IMR-90 (cell line): ENCODE measurements at regions not wholly inside any gene's neighbourhood (a gene's known extent, or its start where the extent isn't known, plus 50 kb on each side); places are given as distances from the start of the nearest gene placed in this dataset.

ENCODE experiments used
- ATAC-seq: fragments of 200-7000 bp; cut with Tn5 transposase; 2 replicates; pipeline ENCODE4 v1.9.1; 2020; ENCODE audit warnings: low read depth, mild to moderate bottlenecking, moderate library complexity
- BruUV-seq: library from RNA; stranded (reverse); fragments of 400-500 nt; replicated peaks from 2 replicates; lab custom pipeline; 2021; lab: Mats Ljungman, UMichigan
- CTCF ChIA-PET: fragments of 300-600 bp; formaldehyde crosslinking; extraction: SDS; loops from one replicate; lab custom pipeline; 2021; ENCODE audit warnings: antibody characterized with exemption; lab: Yijun Ruan, JAX
- POLR2A ChIA-PET: fragments of 300-600 bp; sonication (Branson Sonifier 250); formaldehyde crosslinking; loops from one replicate; lab custom pipeline; 2022; ENCODE audit warnings: antibody characterized with exemption; ENCODE audit not compliant: unreplicated experiment; lab: Charles Lee
- DNase-seq: peaks from one replicate; pipeline ENCODE4 v3.0.0; 2013
- H2AFZ ChIP-seq: replicated peaks from 2 replicates; pipeline ENCODE3; 2013; ENCODE audit warnings: low read length, mild to moderate bottlenecking; ENCODE audit not compliant: poor library complexity
- H2AK5ac ChIP-seq: 2 replicates; pipeline ENCODE4 v1.6.1; 2013; ENCODE audit warnings: low read depth, low read length, inconsistent platforms
- H2AK9ac ChIP-seq: replicated peaks from 2 replicates; pipeline ENCODE3; 2013; ENCODE audit warnings: mild to moderate bottlenecking, low read depth, low read length, moderate library complexity; ENCODE audit not compliant: poor library complexity
- H2BK120ac ChIP-seq: 2 replicates; pipeline ENCODE4 v1.6.1; 2013; ENCODE audit warnings: low read depth, low read length, inconsistent platforms
- H2BK15ac ChIP-seq: 3 replicates; pipeline ENCODE4 v1.6.1; 2013; ENCODE audit warnings: low read depth, low read length, inconsistent platforms
- H2BK20ac ChIP-seq: 2 replicates; pipeline ENCODE4 v1.6.1; 2013; ENCODE audit warnings: low read depth, mild to moderate bottlenecking, inconsistent platforms, low read length, moderate library complexity
- H2BK5ac ChIP-seq: 2 replicates; pipeline ENCODE4 v1.6.1; 2013; ENCODE audit warnings: mild to moderate bottlenecking, low read depth, low read length, inconsistent platforms; ENCODE audit not compliant: poor library complexity, severe bottlenecking
- H3K14ac ChIP-seq: replicated peaks from 2 replicates; pipeline ENCODE4 v1.6.1; 2013; ENCODE audit warnings: low read depth, low read length, inconsistent platforms
- H3K18ac ChIP-seq: 2 replicates; pipeline ENCODE4 v1.6.1; 2013; ENCODE audit warnings: low read depth, low read length, control low read depth
- H3K23ac ChIP-seq: 2 replicates; pipeline ENCODE4 v1.6.1; 2013; ENCODE audit warnings: low read depth, low read length, inconsistent platforms
- H3K27ac ChIP-seq: 2 replicates; pipeline ENCODE4 v1.5.1; 2013; ENCODE audit warnings: mild to moderate bottlenecking, control low read depth, low read length; ENCODE audit not compliant: insufficient read depth
- H3K27me3 ChIP-seq: 2 replicates; pipeline ENCODE4 v1.6.1; 2013; ENCODE audit warnings: low read length; ENCODE audit not compliant: control insufficient read depth, insufficient read depth
- H3K36me3 ChIP-seq: 2 replicates; pipeline ENCODE4 v1.6.1; 2013; ENCODE audit warnings: low read length, mixed read lengths; ENCODE audit not compliant: control insufficient read depth, insufficient read depth
- H3K4ac ChIP-seq: 2 replicates; pipeline ENCODE4 v1.6.1; 2013; ENCODE audit warnings: low read depth, low read length, inconsistent platforms
- H3K4me1 ChIP-seq: 2 replicates; pipeline ENCODE4 v1.6.1; 2013; ENCODE audit warnings: low read length, mixed read lengths; ENCODE audit not compliant: control insufficient read depth, insufficient read depth
- H3K4me2 ChIP-seq: 2 replicates; pipeline ENCODE4 v1.6.1; 2013; ENCODE audit warnings: low read depth, mild to moderate bottlenecking, control low read depth, low read length, moderate library complexity
- H3K4me3 ChIP-seq: 2 replicates; pipeline ENCODE4 v1.5.1; 2013; ENCODE audit warnings: low read depth, mild to moderate bottlenecking, control low read depth, low read length, moderate library complexity; ENCODE audit not compliant: insufficient read depth
- H3K56ac ChIP-seq: 2 replicates; pipeline ENCODE4 v1.6.1; 2013; ENCODE audit warnings: low read length, inconsistent platforms; ENCODE audit not compliant: insufficient read depth; ENCODE audit errors: extremely low read depth
- H3K79me1 ChIP-seq, 2 experiments: 2 replicates each; pipeline ENCODE4 v1.6.1; 2013; ENCODE audit warnings: low read length in 2 of 2, inconsistent platforms in 1 of 2, low read depth in 1 of 2
- H3K9ac ChIP-seq: 2 replicates; pipeline ENCODE4 v1.6.1; 2013; ENCODE audit warnings: low read depth, low read length, control low read depth
- H3K9me1 ChIP-seq: 2 replicates; pipeline ENCODE4 v1.6.1; 2013; ENCODE audit warnings: low read length, inconsistent platforms; ENCODE audit not compliant: insufficient read depth
- H3K9me3 ChIP-seq: 2 replicates; pipeline ENCODE4 v1.6.1; 2013; ENCODE audit warnings: low read length; ENCODE audit not compliant: control insufficient read depth, insufficient read depth
- H4K20me1 ChIP-seq: 2 replicates; pipeline ENCODE4 v1.6.1; 2013; ENCODE audit warnings: low read length, inconsistent platforms; ENCODE audit not compliant: insufficient read depth
- H4K5ac ChIP-seq: 2 replicates; pipeline ENCODE4 v1.6.1; 2013; ENCODE audit warnings: mild to moderate bottlenecking, low read depth, low read length, control low read depth
- H4K8ac ChIP-seq, 2 experiments: 2 replicates each; pipeline ENCODE4 v1.6.1; 2013; ENCODE audit warnings: low read depth in 2 of 2, low read length in 2 of 2, control low read depth in 1 of 2, inconsistent platforms in 1 of 2
- H4K91ac ChIP-seq: 2 replicates; pipeline ENCODE4 v1.6.1; 2013; ENCODE audit warnings: low read depth, low read length, inconsistent platforms; ENCODE audit not compliant: insufficient read depth
- CEBPB ChIP-seq: IDR thresholded peaks from 2 replicates; pipeline ENCODE4 v1.6.1; 2012; ENCODE audit warnings: low read depth, low read length, improper control_type of control experiment
- USF2 ChIP-seq: fragments of 150-350 bp; IDR thresholded peaks from 2 replicates; pipeline ENCODE4 v1.6.1; 2017; ENCODE audit warnings: mild to moderate bottlenecking, antibody characterized with exemption, low read length, low read depth
- WGBS, 2 experiments: methylation state at CpG; one replicate each; pipeline versions ENCODE4 v1.1.5 to v1.1.7; 2013; ENCODE audit warnings: missing lambda C conversion rate in 2 of 2; ENCODE audit not compliant: insufficient read length in 1 of 2; ENCODE audit errors: extremely low coverage in 2 of 2; 5-methylcytosine and 5-hydroxymethylcytosine counted together
- dilution Hi-C: fragments of 300-500 bp; cut with HindIII; formaldehyde crosslinking; loops from one replicate; pipeline ENCODE4 v1.14.3; 2018; ENCODE audit warnings: low sequenced_read_pairs; ENCODE audit not compliant: unreplicated experiment
- in situ Hi-C: fragments of 300-500 bp; cut with MboI; formaldehyde crosslinking; loops from 3 replicates; pipeline ENCODE4 v1.14.3; 2019; ENCODE audit warnings: low sequenced_read_pairs, inconsistent platforms, mixed read lengths
- intact Hi-C: fragments of 100-400 bp; cut with micrococcal nuclease; formaldehyde crosslinking; loops from 2 replicates; pipeline ENCODE4 v1.10.0; 2022

- POLR2A ChIA-PET = no interaction called here
- Histone ChIP-seq H3K4me1 (no peaks in the 10 kb centered on the region), H3K9me1 (no peaks in the 10 kb centered on the region), H3K27ac (no peak overlapping the region), H2AFZ (no peak overlapping the region), H3K18ac (no peak overlapping the region), H4K20me1 (no peaks in the 10 kb centered on the region), H4K91ac (no peak overlapping the region), H3K4ac (no peak overlapping the region), H4K8ac (no peak overlapping the region), H2AK5ac (no peak overlapping the region), H3K9me3 (no peaks in the 10 kb centered on the region), H3K14ac (no peak overlapping the region), H2BK120ac (no peak overlapping the region), H3K56ac (no peak overlapping the region), H3K27me3 (no peaks in the 10 kb centered on the region), H4K5ac (no peak overlapping the region), H3K79me1 (no peaks in the 10 kb centered on the region), H3K4me2 (no peak overlapping the region), H2BK15ac (no peak overlapping the region), H3K9ac (no peak overlapping the region), H2BK5ac (no peak overlapping the region), H2BK20ac (no peak overlapping the region), H3K23ac (no peak overlapping the region), H3K4me3 (no peak overlapping the region), H2AK9ac (no peak overlapping the region), H3K36me3 (no peaks in the 10 kb centered on the region)
- intact Hi-C loops (no loop called here), in situ Hi-C loops (no loop called here), dilution Hi-C loops (no loop called here)
- DNase-seq = no peak
- no peak for TF ChIP-seq CEBPB
- no peak for TF ChIP-seq USF2
- BruUV-seq = no TSS peak
- CTCF ChIA-PET = no interaction called here
- 40% methylated on average over 1 of the region's 3 CpGs; no CpG with 5 or more reads in 1 of the 2 experiments for WGBS, 2 experiments
- no peak for ATAC-seq
Measured at GRCh38 chr2:136213836-136214235, 95.9 kb upstream of the CXCR4 start.
